HG03432 (cell line): ENCODE measurements at regions not wholly inside any gene's neighbourhood (a gene's known extent, or its start where the extent isn't known, plus 50 kb on each side); places are given as distances from the start of the nearest gene placed in this dataset.

ENCODE experiments used
- ATAC-seq: cut with Tn5 transposase; IDR thresholded peaks from one replicate; pipeline ENCODE4 v1.9.1; 2021; ENCODE audit warnings: mild to moderate bottlenecking, moderate library complexity; ENCODE audit not compliant: unreplicated experiment

- ATAC-seq: no peak
These were observed 983.7 kb downstream of the MCTP2 start for GRCh38 chr15:95215017-95215416.

GRCh38 chr15:95226835-95227234 lies 995.5 kb downstream of the MCTP2 start:
- peak; percentile 63 for ATAC-seq

- peak; percentile 59 for ATAC-seq
These were observed 995.9 kb downstream of the MCTP2 start for GRCh38 chr15:95227235-95227634.

GRCh38 chr15:95228856-95229555 lies 997.6 kb downstream of the MCTP2 start:
- ATAC-seq: no peak

GRCh38 chr15:95235033-95235432 lies 1003.7 kb downstream of the MCTP2 start:
- ATAC-seq: no peak

- ATAC-seq: no peak
These were observed 1016.0 kb downstream of the MCTP2 start for GRCh38 chr15:95247071-95247984.

GRCh38 chr15:95249524-95249923 lies 1018.2 kb downstream of the MCTP2 start:
- ATAC-seq: no peak

- no peak for ATAC-seq
These were observed 1021.0 kb downstream of the MCTP2 start for GRCh38 chr15:95252404-95252803.

GRCh38 chr15:95254263-95254662 lies 1022.9 kb downstream of the MCTP2 start:
- no peak for ATAC-seq

- ATAC-seq: peak; percentile 92
These were observed 1028.2 kb downstream of the MCTP2 start for GRCh38 chr15:95259513-95259912.

GRCh38 chr15:95259965-95260364 lies 1028.6 kb downstream of the MCTP2 start:
- ATAC-seq: peak; percentile 30

GRCh38 chr15:95260856-95261255 lies 1029.5 kb downstream of the MCTP2 start:
- ATAC-seq: no peak

GRCh38 chr15:95261546-95261945 lies 1030.2 kb downstream of the MCTP2 start:
- no peak for ATAC-seq

- no peak for ATAC-seq
These were observed 1030.6 kb downstream of the MCTP2 start for GRCh38 chr15:95261968-95262367.

GRCh38 chr15:95262866-95263564 lies 1031.7 kb downstream of the MCTP2 start:
- no peak for ATAC-seq

GRCh38 chr15:95263751-95264150 lies 1032.4 kb downstream of the MCTP2 start:
- ATAC-seq: no peak

GRCh38 chr15:95265419-95265997 lies 1034.1 kb downstream of the MCTP2 start:
- ATAC-seq: no peak

GRCh38 chr15:95266451-95267061 lies 1035.2 kb downstream of the MCTP2 start:
- no peak for ATAC-seq

- no peak for ATAC-seq
These were observed 1036.1 kb downstream of the MCTP2 start for GRCh38 chr15:95267481-95267880.
